Suprapubic skin (tissue), 4 donors: ENCODE measurements at regions not wholly inside any gene's neighbourhood (a gene's known extent, or its start where the extent isn't known, plus 50 kb on each side); places are given as distances from the start of the nearest gene placed in this dataset.

Source experiments
- DNase-seq, 2 donors: peaks; one replicate each; pipeline ENCODE4 v3.0.0-alpha.2; 2019; ENCODE audit warnings: low spot score in 2 of 2
- H3K27ac ChIP-seq: fragments of 200-600 bp; sonication (generic); one replicate; pipeline ENCODE4 v1.5.1; 2019
- H3K27me3 ChIP-seq: fragments of 200-600 bp; sonication (generic); one replicate; pipeline ENCODE4 v1.5.1; 2019
- H3K36me3 ChIP-seq: fragments of 200-600 bp; sonication (generic); one replicate; pipeline ENCODE4 v1.5.1; 2019
- H3K4me1 ChIP-seq: fragments of 200-600 bp; sonication (generic); one replicate; pipeline ENCODE4 v1.5.1; 2019
- H3K4me3 ChIP-seq: fragments of 200-600 bp; sonication (generic); one replicate; pipeline ENCODE4 v1.5.1; 2019; ENCODE audit warnings: mild to moderate bottlenecking
- H3K9me3 ChIP-seq: fragments of 200-600 bp; sonication (generic); one replicate; pipeline ENCODE4 v1.5.1; 2019
- EP300 ChIP-seq: sonication (generic); formaldehyde crosslinking; IDR thresholded peaks from one replicate; pipeline ENCODE4 v1.6.1; 2017; ENCODE audit warnings: antibody characterized with exemption
- POLR2A ChIP-seq, 2 donors: fragments of 450-650 bp; IDR thresholded peaks; one replicate each; pipeline ENCODE4 v1.6.1; 2017; ENCODE audit warnings: antibody characterized with exemption in 2 of 2, mild to moderate bottlenecking in 2 of 2, moderate library complexity in 2 of 2
- POLR2AphosphoS5 ChIP-seq, 3 donors: sonication (generic); formaldehyde crosslinking; IDR thresholded peaks; one replicate each; pipeline ENCODE4 v1.6.1; 2017; ENCODE audit warnings: antibody characterized with exemption in 3 of 3
- WGBS: methylation state at CpG from one replicate; pipeline ENCODE4 v1.1.5; 2018; 5-methylcytosine and 5-hydroxymethylcytosine counted together
- TF ChIP-seq, protein P1 (sequence below), 2 donors: fragments of 200-600 bp in 1 of 2; fragments of 450-650 bp in 1 of 2; sonication (generic) in 1 of 2; IDR thresholded peaks; one replicate each; pipeline ENCODE4 v1.5.1; 2016 to 2019; ENCODE audit warnings: antibody characterized with exemption in 2 of 2, mild to moderate bottlenecking in 1 of 2, moderate library complexity in 1 of 2

DNA sequence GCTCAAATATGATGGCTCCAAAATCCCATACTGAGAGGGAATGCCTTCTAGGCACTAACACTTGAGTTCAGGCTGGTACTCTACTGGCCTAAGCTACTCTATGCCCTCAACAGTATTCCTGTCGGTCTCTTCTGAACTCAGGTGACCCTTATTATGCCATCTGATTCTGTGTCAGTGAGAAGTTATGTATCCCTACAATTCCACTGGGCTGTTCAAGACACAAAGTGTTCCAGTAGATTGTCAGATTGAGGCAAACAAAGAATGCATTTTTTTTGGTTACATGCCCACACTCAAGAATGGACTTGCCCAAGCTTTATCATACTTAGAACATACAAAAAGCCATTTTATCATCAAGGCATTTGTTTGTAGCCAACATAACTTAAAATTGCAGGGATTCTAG lies 553.8 kb upstream of the PRMT6 start:
- no peak overlapping the region for H3K4me3 ChIP-seq
- H3K9me3 ChIP-seq, result no peaks in the 10 kb centered on the region
- no peak for DNase-seq
- WGBS, result 83% methylated on average over 1 of the region's 1 CpG
- no peaks in the 10 kb centered on the region for H3K27me3 ChIP-seq
- no peaks in the 10 kb centered on the region for H3K4me1 ChIP-seq
- TF ChIP-seq, protein P1, sequence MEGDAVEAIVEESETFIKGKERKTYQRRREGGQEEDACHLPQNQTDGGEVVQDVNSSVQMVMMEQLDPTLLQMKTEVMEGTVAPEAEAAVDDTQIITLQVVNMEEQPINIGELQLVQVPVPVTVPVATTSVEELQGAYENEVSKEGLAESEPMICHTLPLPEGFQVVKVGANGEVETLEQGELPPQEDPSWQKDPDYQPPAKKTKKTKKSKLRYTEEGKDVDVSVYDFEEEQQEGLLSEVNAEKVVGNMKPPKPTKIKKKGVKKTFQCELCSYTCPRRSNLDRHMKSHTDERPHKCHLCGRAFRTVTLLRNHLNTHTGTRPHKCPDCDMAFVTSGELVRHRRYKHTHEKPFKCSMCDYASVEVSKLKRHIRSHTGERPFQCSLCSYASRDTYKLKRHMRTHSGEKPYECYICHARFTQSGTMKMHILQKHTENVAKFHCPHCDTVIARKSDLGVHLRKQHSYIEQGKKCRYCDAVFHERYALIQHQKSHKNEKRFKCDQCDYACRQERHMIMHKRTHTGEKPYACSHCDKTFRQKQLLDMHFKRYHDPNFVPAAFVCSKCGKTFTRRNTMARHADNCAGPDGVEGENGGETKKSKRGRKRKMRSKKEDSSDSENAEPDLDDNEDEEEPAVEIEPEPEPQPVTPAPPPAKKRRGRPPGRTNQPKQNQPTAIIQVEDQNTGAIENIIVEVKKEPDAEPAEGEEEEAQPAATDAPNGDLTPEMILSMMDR (IDR thresholded peaks at IDR 0.05), result no peak
- TF ChIP-seq EP300 (no peak), POLR2A (IDR thresholded peaks at IDR 0.05) (no peak), POLR2AphosphoS5 (IDR thresholded peaks at IDR 0.05) (no peak)
- H3K36me3 ChIP-seq, result no peaks in the 10 kb centered on the region
- H3K27ac ChIP-seq, result no peak overlapping the region

DNA sequence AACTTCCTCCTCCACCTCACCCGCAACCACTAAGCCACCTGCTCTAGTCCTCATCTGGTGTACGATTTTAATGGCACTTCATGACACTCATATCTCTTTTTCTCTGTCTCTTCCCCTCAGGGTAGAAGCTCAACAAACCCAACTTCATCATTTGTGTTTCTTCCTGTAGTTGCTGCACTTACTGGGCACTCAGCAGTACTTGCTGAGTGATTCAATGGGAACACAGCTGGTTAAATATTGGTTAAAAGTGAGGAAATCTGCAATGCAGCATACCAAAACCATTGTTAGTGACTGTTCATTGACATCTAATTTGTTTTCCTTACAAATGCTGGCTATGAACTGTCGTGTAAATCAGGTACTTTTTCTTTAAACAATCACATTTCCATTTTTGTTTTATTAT lies 541.1 kb upstream of the PRMT6 start:
- no peak for DNase-seq
- no peaks in the 10 kb centered on the region for H3K36me3 ChIP-seq
- H3K27ac ChIP-seq, result no peak overlapping the region
- H3K27me3 ChIP-seq, result no peaks in the 10 kb centered on the region
- WGBS, result 42% methylated on average over 3 of the region's 3 CpGs
- H3K4me3 ChIP-seq, result no peak overlapping the region
- no peaks in the 10 kb centered on the region for H3K9me3 ChIP-seq
- no peak for TF ChIP-seq POLR2A (IDR thresholded peaks at IDR 0.05)
- TF ChIP-seq, protein P1 (IDR thresholded peaks at IDR 0.05), result no peak
- no peak for TF ChIP-seq POLR2AphosphoS5 (IDR thresholded peaks at IDR 0.05)
- no peak for TF ChIP-seq EP300
- H3K4me1 ChIP-seq, result no peaks in the 10 kb centered on the region

DNA sequence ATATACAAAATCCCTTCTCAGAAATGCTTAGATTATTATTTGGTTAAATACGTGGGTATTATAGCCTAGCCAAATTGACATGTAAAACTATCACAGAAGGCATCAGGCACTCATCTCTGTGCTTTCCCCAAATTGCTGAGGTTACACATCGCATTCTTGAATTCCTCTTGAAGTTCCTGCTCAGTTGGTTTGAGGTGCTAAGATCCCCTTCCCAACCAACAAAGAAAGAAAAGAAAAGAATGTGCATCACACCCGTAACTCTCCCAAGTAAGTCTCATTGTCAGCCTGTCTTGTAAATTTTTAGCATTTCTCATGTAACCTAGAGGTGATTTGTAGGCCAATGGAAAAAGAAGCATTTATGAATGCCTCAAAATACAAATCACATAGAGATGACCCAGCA lies 539.2 kb upstream of the PRMT6 start:
- Histone ChIP-seq H3K27me3 (no peaks in the 10 kb centered on the region), H3K27ac (no peak overlapping the region), H3K36me3 (no peaks in the 10 kb centered on the region), H3K4me1 (no peaks in the 10 kb centered on the region), H3K4me3 (no peak overlapping the region), H3K9me3 (no peaks in the 10 kb centered on the region)
- DNase-seq, result no peak
- TF ChIP-seq, protein P1 (IDR thresholded peaks at IDR 0.05), result no peak
- TF ChIP-seq EP300, result no peak
- no peak for TF ChIP-seq POLR2AphosphoS5 (IDR thresholded peaks at IDR 0.05)
- TF ChIP-seq POLR2A (IDR thresholded peaks at IDR 0.05), result no peak
- WGBS, result 73% methylated on average over 3 of the region's 3 CpGs

DNA sequence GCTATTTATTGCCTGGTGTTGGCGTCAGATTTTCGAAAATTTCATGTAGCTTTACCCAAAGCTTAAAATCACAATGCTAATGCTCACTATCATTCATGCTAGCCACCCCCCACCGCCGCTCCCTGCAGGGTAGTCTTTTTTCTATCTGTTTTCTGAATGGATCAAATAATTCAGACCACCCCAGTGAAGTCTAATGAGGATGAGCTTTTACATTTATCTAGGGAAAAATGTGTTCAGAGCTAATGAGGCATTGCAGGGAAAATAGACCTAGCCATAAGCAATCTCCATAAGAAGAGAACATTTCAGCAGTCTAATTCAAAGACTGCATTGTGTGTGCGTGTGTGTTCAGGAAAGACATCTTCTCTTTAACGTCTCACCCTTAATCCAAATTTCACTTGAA lies 533.0 kb upstream of the PRMT6 start:
- Histone ChIP-seq H3K4me3 (no peak overlapping the region), H3K4me1 (no peaks in the 10 kb centered on the region), H3K27ac (no peak overlapping the region), H3K27me3 (no peaks in the 10 kb centered on the region), H3K9me3 (no peaks in the 10 kb centered on the region), H3K36me3 (no peaks in the 10 kb centered on the region)
- TF ChIP-seq EP300 (no peak), POLR2AphosphoS5 (IDR thresholded peaks at IDR 0.05) (no peak), POLR2A (IDR thresholded peaks at IDR 0.05) (no peak)
- TF ChIP-seq, protein P1 (IDR thresholded peaks at IDR 0.05), result no peak
- WGBS, result 56% methylated on average over 6 of the region's 6 CpGs
- no peak for DNase-seq

DNA sequence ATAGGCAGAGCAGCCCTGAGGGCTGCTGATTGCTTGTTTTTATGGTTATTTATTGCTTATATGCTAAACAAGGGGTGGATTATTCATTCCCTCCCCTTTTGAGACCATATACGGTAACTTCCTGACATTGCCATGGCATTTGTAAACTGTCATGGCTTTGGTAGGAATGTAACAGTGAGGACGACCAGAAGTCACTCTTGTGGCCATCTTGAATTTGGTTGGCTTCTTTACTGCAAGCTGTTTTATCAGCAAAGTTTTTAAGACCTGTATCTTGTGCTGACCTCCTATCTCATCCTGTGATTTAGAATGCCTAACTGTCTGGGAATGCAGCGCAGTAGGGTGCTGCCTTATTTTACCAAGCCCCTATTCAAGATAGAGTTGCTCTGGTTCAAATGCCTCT lies 531.8 kb upstream of the PRMT6 start:
- no peak overlapping the region for H3K4me3 ChIP-seq
- no peaks in the 10 kb centered on the region for H3K36me3 ChIP-seq
- no peaks in the 10 kb centered on the region for H3K9me3 ChIP-seq
- no peak for DNase-seq
- no peaks in the 10 kb centered on the region for H3K27me3 ChIP-seq
- H3K4me1 ChIP-seq, result no peaks in the 10 kb centered on the region
- H3K27ac ChIP-seq, result no peak overlapping the region
- TF ChIP-seq EP300 (no peak), POLR2AphosphoS5 (IDR thresholded peaks at IDR 0.05) (no peak), POLR2A (IDR thresholded peaks at IDR 0.05) (no peak)
- TF ChIP-seq, protein P1 (IDR thresholded peaks at IDR 0.05), result no peak
- WGBS, result 87% methylated on average over 3 of the region's 3 CpGs
